ENCODE measurements at regions not wholly inside any gene's neighbourhood (a gene's known extent, or its start where the extent isn't known, plus 50 kb on each side); places are given as distances from the start of the nearest gene placed in this dataset.

DNA sequence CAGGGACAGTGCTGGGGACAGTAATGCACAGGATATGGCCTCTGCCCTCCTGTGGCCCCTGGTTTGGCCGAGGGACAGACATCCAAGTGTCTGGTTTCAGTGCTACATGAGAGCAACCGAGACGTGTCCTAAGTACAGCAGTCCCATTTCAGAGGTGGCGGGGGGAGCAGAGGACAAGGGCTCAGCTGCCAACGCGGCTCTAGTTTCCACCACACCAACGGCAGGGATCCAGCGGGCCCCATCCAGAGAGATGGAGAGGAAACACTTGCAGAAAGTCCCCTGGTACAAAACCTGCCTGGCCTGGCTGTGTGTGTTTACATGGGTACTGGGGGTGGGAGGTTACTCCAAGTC, 125.8 kb upstream of the SMURF2 start:
- Histone ChIP-seq H3K36me3 (ENCODE audit: insufficient read depth in 1 of 2, low read depth in 1 of 2) (peaks cover 0 to 48% of the 10 kb centered on the region in 2 donors), H3K27ac (no peak overlapping the region), H3K9me3 (no peaks in the 10 kb centered on the region), H3K27me3 (ENCODE audit: insufficient read depth in 3 of 3, low read length in 2 of 3) (no peaks in the 10 kb centered on the region), H3K4me1 (peaks cover 15% of the 10 kb centered on the region), H3K4me3 (no peak overlapping the region)
- ATAC-seq, result peak; percentile 43 to 93 (median 88)
- whole genome bisulfite sequencing, 3 donors, result 27 to 37% (median 33%) methylated on average over 8 of the region's 8 CpGs
- TF ChIP-seq, protein P1, sequence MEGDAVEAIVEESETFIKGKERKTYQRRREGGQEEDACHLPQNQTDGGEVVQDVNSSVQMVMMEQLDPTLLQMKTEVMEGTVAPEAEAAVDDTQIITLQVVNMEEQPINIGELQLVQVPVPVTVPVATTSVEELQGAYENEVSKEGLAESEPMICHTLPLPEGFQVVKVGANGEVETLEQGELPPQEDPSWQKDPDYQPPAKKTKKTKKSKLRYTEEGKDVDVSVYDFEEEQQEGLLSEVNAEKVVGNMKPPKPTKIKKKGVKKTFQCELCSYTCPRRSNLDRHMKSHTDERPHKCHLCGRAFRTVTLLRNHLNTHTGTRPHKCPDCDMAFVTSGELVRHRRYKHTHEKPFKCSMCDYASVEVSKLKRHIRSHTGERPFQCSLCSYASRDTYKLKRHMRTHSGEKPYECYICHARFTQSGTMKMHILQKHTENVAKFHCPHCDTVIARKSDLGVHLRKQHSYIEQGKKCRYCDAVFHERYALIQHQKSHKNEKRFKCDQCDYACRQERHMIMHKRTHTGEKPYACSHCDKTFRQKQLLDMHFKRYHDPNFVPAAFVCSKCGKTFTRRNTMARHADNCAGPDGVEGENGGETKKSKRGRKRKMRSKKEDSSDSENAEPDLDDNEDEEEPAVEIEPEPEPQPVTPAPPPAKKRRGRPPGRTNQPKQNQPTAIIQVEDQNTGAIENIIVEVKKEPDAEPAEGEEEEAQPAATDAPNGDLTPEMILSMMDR (IDR thresholded peaks at IDR 0.05), result no peak
- intact Hi-C loops (cut with DNase I), result no loop called here
- DNase-seq, result peak in 1 of 2 donors; percentile 76

DNA sequence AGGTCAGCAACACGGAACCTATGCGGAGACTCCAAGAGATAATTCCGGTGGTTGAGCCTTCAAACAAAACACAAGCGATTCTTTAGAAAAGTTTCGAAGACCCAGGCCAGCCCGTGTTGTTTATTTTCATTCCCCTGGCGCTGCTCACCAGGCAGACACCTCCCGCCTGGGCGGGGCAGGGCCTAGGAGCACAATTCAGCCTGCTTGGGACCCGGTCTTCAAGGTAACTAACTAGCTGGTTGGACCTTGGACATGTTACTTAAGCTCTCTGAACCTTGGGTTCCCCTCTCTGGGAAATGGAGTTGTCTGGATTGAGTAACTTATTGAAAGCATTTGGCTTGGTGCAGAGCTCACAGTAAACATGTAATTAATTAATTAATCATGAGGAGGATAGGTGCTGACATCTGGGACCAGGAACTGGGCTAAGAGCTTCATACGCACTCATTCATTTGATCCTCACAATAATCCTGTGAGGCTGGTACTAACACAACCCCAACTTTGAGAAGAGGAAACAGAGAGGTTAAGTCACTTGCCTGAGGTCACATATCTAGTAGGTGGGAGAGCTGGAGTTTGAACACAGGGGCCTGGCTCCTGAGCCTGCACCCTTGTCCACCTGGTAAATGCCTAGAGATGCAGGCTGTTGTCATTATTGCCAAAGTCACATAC, 125.3 kb upstream of the SMURF2 start:
- no peaks in the 10 kb centered on the region for H3K27me3 ChIP-seq (ENCODE audit: insufficient read depth in 3 of 3, low read length in 2 of 3)
- intact Hi-C loops (cut with DNase I), result no loop called here
- DNase-seq (no peak), ATAC-seq (no peak)
- H3K4me1 ChIP-seq, result peaks cover 15% of the 10 kb centered on the region
- TF ChIP-seq, protein P1 (IDR thresholded peaks at IDR 0.05), result no peak
- no peaks in the 10 kb centered on the region for H3K9me3 ChIP-seq
- no peak overlapping the region for H3K27ac ChIP-seq
- H3K36me3 ChIP-seq (ENCODE audit: insufficient read depth in 1 of 2, low read depth in 1 of 2), result peaks cover 0 to 48% of the 10 kb centered on the region in 2 donors
- 84 to 88% (median 86%) methylated on average over 11 of the region's 11 CpGs for WGBS, 3 donors
- no peak overlapping the region for H3K4me3 ChIP-seq

DNA sequence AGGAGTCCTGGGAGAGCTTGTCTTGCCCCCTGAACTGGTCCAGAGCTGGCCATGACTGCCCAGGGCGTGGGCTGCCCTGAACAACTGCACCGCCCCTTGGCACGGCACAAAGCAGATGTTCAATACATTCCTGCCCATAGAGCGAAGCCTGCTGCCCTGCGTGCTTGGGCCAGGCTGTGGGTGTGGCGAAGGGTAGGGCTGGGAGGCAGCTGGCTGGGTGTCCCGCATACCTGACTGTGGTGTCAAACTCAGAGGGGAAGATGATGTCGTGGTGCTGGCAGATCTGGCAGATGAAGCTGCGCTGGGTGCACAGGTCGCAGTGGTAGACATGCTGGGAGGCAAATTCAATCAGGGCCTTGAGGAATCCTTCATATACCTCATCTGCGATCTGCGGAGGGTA, 124.2 kb upstream of the SMURF2 start:
- ATAC-seq, result peak in 3 of 4 donors; percentile 24 to 80 (median 42)
- Histone ChIP-seq H3K27ac (no peak overlapping the region), H3K36me3 (ENCODE audit: insufficient read depth in 1 of 2, low read depth in 1 of 2) (peaks cover 0 to 40% of the 10 kb centered on the region in 2 donors), H3K9me3 (no peaks in the 10 kb centered on the region), H3K4me1 (peaks cover 15% of the 10 kb centered on the region), H3K27me3 (ENCODE audit: insufficient read depth in 3 of 3, low read length in 2 of 3) (no peaks in the 10 kb centered on the region), H3K4me3 (no peak overlapping the region)
- no peak for DNase-seq
- TF ChIP-seq, protein P1 (IDR thresholded peaks at IDR 0.05), result no peak
- WGBS, 3 donors, result 74 to 80% (median 79%) methylated on average over 12 of the region's 12 CpGs
- intact Hi-C loops (cut with DNase I), result no loop called here

DNA sequence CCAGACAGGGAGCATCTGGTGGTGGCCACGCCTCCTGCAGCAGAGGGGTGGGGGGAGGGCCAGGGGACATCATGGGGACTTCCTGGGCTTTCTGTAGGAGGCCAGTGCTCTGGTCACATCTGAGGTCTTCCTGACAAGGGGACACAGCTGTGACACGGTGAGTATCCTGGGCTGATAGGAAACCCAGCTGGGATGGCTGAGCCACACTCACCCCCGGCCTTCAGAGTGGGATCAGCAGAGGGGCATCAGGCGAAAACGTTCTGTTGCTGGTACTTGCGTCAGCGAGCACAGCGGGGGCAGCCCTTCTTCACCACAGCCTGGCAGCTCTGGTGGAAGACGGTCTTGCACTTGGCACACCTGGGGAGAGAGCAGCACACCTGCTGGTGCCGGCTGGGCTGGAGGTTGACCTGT, 122.9 kb upstream of the SMURF2 start:
- ATAC-seq (no peak), DNase-seq (no peak)
- Histone ChIP-seq H3K36me3 (ENCODE audit: insufficient read depth in 1 of 2, low read depth in 1 of 2) (peaks cover 0 to 34% of the 10 kb centered on the region in 2 donors), H3K4me1 (peaks cover 15% of the 10 kb centered on the region), H3K27me3 (ENCODE audit: insufficient read depth in 3 of 3, low read length in 2 of 3) (no peaks in the 10 kb centered on the region), H3K4me3 (no peak overlapping the region), H3K9me3 (no peaks in the 10 kb centered on the region), H3K27ac (no peak overlapping the region)
- intact Hi-C loops (cut with DNase I), result no loop called here
- WGBS, 3 donors, result 81 to 89% (median 84%) methylated on average over 9 to 10 of the region's 10 CpGs
- TF ChIP-seq, protein P1 (IDR thresholded peaks at IDR 0.05), result no peak
